ENCODE measurements at regions not wholly inside any gene's neighbourhood (a gene's known extent, or its start where the extent isn't known, plus 50 kb on each side); places are given as distances from the start of the nearest gene placed in this dataset.
A peak's percentile ranks its signal among the peaks of the same experiment; 100 is the strongest.

DNA sequence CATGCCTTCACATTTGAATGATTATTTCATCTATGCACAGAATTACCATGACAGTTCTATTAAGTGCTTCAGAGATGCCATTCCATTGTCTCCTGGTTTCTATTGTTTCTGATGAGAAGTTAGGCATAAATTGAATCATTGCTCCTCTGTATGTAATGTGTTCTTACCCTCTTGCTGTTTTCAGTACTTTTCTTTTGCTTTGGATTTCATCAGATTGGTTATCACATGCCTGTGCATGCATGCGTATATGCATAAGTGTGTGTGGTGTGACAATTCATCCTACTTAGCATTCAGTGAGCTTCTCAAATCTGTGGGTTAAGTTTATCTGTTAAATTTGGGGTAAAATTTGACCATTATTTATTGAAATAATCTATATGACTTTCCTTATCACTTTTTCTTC, 263.3 kb upstream of the RND3 start:
- Mint-ChIP-seq H3K9me3 (peaks cover 2% of the 10 kb centered on the region; the same call in 1 of the 3 replicates), H3K27ac (no peak overlapping the region), H3K4me1 (peaks cover 11% of the 10 kb centered on the region), H3K27me3 (ENCODE audit: insufficient read depth, low read depth, poor library complexity) (peaks cover 3% of the 10 kb centered on the region), H3K36me3 (ENCODE audit: low read depth) (peaks cover 23% of the 10 kb centered on the region), H3K4me3 (no peak overlapping the region)
- Histone ChIP-seq H3K4me1 (ENCODE audit: insufficient read depth) (0 out of 2 replicates have a peak, but pooled peaks cover 10% of the 10 kb centered on the region), H3K9me2 (ENCODE audit: insufficient read depth) (no peaks in the 10 kb centered on the region), H2AFZ (no peak overlapping the region), H4K20me1 (replicated peaks; ENCODE audit: insufficient read depth) (no peaks in the 10 kb centered on the region), H3K27me3 (ENCODE audit: insufficient read depth) (no peaks in the 10 kb centered on the region), H3K4me2 (no peak overlapping the region), H3K79me2 (replicated peaks; ENCODE audit: insufficient read depth) (no peaks in the 10 kb centered on the region), H3K36me3 (ENCODE audit: insufficient read depth) (no peaks in the 10 kb centered on the region), H3K4me3 (no peak overlapping the region), H3F3A (replicated peaks; ENCODE audit: low read depth) (no peaks in the 10 kb centered on the region), H3K27ac (ENCODE audit: low read depth) (no peak overlapping the region)
- DNase-seq (ENCODE audit: low spot score) (peak; percentile 14), ATAC-seq (no peak)
- TF ChIP-seq JUNB (IDR thresholded peaks at IDR 0.05; ENCODE audit: unreplicated experiment) = no peak
- TF ChIP-seq EZH2phosphoT487 (IDR thresholded peaks at IDR 0.05; ENCODE audit: unreplicated experiment) = no peak
- TF ChIP-seq, protein P1, sequence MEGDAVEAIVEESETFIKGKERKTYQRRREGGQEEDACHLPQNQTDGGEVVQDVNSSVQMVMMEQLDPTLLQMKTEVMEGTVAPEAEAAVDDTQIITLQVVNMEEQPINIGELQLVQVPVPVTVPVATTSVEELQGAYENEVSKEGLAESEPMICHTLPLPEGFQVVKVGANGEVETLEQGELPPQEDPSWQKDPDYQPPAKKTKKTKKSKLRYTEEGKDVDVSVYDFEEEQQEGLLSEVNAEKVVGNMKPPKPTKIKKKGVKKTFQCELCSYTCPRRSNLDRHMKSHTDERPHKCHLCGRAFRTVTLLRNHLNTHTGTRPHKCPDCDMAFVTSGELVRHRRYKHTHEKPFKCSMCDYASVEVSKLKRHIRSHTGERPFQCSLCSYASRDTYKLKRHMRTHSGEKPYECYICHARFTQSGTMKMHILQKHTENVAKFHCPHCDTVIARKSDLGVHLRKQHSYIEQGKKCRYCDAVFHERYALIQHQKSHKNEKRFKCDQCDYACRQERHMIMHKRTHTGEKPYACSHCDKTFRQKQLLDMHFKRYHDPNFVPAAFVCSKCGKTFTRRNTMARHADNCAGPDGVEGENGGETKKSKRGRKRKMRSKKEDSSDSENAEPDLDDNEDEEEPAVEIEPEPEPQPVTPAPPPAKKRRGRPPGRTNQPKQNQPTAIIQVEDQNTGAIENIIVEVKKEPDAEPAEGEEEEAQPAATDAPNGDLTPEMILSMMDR (conservative IDR thresholded peaks at IDR 0.05; ENCODE audit: low read depth in 2 of 2) = no peak
- TF ChIP-seq NANOG (IDR thresholded peaks at IDR 0.05; ENCODE audit: borderline replicate concordance) = no peak; the same call in 1 of the 2 replicates
- TF ChIP-seq, protein P2, sequence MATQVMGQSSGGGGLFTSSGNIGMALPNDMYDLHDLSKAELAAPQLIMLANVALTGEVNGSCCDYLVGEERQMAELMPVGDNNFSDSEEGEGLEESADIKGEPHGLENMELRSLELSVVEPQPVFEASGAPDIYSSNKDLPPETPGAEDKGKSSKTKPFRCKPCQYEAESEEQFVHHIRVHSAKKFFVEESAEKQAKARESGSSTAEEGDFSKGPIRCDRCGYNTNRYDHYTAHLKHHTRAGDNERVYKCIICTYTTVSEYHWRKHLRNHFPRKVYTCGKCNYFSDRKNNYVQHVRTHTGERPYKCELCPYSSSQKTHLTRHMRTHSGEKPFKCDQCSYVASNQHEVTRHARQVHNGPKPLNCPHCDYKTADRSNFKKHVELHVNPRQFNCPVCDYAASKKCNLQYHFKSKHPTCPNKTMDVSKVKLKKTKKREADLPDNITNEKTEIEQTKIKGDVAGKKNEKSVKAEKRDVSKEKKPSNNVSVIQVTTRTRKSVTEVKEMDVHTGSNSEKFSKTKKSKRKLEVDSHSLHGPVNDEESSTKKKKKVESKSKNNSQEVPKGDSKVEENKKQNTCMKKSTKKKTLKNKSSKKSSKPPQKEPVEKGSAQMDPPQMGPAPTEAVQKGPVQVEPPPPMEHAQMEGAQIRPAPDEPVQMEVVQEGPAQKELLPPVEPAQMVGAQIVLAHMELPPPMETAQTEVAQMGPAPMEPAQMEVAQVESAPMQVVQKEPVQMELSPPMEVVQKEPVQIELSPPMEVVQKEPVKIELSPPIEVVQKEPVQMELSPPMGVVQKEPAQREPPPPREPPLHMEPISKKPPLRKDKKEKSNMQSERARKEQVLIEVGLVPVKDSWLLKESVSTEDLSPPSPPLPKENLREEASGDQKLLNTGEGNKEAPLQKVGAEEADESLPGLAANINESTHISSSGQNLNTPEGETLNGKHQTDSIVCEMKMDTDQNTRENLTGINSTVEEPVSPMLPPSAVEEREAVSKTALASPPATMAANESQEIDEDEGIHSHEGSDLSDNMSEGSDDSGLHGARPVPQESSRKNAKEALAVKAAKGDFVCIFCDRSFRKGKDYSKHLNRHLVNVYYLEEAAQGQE (IDR thresholded peaks at IDR 0.05; ENCODE audit: unreplicated experiment) = no peak
- TF ChIP-seq EZH2 (IDR thresholded peaks at IDR 0.05; ENCODE audit: low read depth, unreplicated experiment) = no peak
- TF ChIP-seq, protein P3, sequence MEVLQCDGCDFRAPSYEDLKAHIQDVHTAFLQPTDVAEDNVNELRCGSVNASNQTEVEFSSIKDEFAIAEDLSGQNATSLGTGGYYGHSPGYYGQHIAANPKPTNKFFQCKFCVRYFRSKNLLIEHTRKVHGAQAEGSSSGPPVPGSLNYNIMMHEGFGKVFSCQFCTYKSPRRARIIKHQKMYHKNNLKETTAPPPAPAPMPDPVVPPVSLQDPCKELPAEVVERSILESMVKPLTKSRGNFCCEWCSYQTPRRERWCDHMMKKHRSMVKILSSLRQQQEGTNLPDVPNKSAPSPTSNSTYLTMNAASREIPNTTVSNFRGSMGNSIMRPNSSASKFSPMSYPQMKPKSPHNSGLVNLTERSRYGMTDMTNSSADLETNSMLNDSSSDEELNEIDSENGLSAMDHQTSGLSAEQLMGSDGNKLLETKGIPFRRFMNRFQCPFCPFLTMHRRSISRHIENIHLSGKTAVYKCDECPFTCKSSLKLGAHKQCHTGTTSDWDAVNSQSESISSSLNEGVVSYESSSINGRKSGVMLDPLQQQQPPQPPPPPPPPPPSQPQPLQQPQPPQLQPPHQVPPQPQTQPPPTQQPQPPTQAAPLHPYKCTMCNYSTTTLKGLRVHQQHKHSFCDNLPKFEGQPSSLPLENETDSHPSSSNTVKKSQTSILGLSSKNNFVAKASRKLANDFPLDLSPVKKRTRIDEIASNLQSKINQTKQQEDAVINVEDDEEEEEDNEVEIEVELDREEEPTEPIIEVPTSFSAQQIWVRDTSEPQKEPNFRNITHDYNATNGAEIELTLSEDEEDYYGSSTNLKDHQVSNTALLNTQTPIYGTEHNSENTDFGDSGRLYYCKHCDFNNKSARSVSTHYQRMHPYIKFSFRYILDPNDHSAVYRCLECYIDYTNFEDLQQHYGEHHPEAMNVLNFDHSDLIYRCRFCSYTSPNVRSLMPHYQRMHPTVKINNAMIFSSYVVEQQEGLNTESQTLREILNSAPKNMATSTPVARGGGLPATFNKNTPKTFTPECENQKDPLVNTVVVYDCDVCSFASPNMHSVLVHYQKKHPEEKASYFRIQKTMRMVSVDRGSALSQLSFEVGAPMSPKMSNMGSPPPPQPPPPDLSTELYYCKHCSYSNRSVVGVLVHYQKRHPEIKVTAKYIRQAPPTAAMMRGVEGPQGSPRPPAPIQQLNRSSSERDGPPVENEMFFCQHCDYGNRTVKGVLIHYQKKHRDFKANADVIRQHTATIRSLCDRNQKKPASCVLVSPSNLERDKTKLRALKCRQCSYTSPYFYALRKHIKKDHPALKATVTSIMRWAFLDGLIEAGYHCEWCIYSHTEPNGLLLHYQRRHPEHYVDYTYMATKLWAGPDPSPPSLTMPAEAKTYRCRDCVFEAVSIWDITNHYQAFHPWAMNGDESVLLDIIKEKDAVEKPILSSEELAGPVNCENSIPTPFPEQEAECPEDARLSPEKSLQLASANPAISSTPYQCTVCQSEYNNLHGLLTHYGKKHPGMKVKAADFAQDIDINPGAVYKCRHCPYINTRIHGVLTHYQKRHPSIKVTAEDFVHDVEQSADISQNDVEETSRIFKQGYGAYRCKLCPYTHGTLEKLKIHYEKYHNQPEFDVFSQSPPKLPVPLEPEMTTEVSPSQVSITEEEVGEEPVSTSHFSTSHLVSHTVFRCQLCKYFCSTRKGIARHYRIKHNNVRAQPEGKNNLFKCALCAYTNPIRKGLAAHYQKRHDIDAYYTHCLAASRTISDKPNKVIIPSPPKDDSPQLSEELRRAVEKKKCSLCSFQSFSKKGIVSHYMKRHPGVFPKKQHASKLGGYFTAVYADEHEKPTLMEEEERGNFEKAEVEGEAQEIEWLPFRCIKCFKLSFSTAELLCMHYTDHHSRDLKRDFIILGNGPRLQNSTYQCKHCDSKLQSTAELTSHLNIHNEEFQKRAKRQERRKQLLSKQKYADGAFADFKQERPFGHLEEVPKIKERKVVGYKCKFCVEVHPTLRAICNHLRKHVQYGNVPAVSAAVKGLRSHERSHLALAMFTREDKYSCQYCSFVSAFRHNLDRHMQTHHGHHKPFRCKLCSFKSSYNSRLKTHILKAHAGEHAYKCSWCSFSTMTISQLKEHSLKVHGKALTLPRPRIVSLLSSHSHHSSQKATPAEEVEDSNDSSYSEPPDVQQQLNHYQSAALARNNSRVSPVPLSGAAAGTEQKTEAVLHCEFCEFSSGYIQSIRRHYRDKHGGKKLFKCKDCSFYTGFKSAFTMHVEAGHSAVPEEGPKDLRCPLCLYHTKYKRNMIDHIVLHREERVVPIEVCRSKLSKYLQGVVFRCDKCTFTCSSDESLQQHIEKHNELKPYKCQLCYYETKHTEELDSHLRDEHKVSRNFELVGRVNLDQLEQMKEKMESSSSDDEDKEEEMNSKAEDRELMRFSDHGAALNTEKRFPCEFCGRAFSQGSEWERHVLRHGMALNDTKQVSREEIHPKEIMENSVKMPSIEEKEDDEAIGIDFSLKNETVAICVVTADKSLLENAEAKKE (CRISPR knock-in tag; IDR thresholded peaks at IDR 0.05) = no peak
- no peak for TF ChIP-seq CREB1 (CRISPR knock-in tag; IDR thresholded peaks at IDR 0.05; ENCODE audit: low read depth)
- TF ChIP-seq POLR2AphosphoS5 (IDR thresholded peaks at IDR 0.05; ENCODE audit: low read depth) = no peak
- TF ChIP-seq, protein P4, sequence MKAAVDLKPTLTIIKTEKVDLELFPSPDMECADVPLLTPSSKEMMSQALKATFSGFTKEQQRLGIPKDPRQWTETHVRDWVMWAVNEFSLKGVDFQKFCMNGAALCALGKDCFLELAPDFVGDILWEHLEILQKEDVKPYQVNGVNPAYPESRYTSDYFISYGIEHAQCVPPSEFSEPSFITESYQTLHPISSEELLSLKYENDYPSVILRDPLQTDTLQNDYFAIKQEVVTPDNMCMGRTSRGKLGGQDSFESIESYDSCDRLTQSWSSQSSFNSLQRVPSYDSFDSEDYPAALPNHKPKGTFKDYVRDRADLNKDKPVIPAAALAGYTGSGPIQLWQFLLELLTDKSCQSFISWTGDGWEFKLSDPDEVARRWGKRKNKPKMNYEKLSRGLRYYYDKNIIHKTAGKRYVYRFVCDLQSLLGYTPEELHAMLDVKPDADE (IDR thresholded peaks at IDR 0.05) = no peak
- no peak for TF ChIP-seq ZNF331 (CRISPR knock-in tag; IDR thresholded peaks at IDR 0.05; ENCODE audit: low read depth)
- no peak for TF ChIP-seq ZNF114 (CRISPR knock-in tag; IDR thresholded peaks at IDR 0.05)
- TF ChIP-seq STAT1 (IDR thresholded peaks at IDR 0.05; ENCODE audit: unreplicated experiment) = no peak

Data from GM23338 (cell line).